Choroid plexus epithelial cell (primary cell): ENCODE measurements at regions not wholly inside any gene's neighbourhood (a gene's known extent, or its start where the extent isn't known, plus 50 kb on each side); places are given as distances from the start of the nearest gene placed in this dataset.

Source experiments
- DNase-seq: peaks from one replicate; pipeline ENCODE4 v3.0.0-alpha.2; 2010; ENCODE audit warnings: low read depth
- H3K4me3 ChIP-seq: 2 replicates; pipeline ENCODE4 v1.5.1; 2011; ENCODE audit warnings: low read depth, mild to moderate bottlenecking, control low read depth, low read length, moderate library complexity
- TF ChIP-seq, protein P1 (sequence below): conservative IDR thresholded peaks from 2 replicates; pipeline ENCODE4 v1.5.1; 2011; ENCODE audit warnings: low read depth, mild to moderate bottlenecking, control low read depth, inconsistent platforms, low read length, moderate library complexity

DNA sequence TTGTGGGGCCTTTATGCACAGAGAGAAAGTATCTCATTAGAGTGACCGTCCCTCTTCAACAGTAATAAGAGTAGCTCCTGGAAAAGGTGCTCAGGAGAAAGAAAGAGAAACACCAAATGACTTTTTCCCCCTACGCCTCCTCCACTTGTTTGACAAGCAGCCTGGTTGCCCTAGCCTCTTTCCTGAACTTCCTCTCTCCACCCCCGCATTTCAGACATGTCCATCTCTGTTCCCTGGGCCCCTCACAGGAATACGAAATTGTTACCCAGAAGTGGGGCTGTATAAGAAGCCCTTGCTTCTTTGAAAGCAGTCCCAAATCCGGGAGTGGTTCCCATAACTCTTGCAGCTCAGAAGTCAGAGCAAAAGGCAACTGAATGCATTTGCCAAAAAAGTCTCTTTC, 119.6 kb upstream of the ADO start:
- TF ChIP-seq, protein P1, sequence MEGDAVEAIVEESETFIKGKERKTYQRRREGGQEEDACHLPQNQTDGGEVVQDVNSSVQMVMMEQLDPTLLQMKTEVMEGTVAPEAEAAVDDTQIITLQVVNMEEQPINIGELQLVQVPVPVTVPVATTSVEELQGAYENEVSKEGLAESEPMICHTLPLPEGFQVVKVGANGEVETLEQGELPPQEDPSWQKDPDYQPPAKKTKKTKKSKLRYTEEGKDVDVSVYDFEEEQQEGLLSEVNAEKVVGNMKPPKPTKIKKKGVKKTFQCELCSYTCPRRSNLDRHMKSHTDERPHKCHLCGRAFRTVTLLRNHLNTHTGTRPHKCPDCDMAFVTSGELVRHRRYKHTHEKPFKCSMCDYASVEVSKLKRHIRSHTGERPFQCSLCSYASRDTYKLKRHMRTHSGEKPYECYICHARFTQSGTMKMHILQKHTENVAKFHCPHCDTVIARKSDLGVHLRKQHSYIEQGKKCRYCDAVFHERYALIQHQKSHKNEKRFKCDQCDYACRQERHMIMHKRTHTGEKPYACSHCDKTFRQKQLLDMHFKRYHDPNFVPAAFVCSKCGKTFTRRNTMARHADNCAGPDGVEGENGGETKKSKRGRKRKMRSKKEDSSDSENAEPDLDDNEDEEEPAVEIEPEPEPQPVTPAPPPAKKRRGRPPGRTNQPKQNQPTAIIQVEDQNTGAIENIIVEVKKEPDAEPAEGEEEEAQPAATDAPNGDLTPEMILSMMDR = no peak
- H3K4me3 ChIP-seq = no peak overlapping the region
- no peak for DNase-seq

DNA sequence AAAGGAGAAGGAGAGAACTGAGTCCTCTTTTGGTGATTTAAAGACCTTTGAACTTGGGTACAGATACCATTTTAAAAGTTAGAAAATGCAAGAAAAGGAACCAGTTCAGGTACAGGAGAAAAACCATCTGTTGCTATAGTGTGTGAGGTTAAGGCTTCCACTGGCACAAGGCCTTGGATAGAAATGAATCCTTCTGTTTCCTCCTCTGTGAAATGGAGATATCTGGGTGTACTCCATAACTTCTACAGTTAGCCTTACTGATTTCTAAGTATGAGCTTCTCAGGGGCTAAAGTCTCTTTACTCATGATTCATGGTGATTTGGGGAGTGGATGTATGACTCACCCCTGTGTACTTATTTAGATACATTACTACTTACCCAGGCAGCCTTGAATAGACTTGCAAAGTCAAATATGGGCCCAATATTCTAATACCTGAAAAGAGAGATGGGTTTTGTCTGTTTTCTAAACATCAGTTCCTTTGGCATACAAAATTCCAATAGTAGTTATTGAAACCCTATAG, 117.2 kb upstream of the ADO start:
- H3K4me3 ChIP-seq = no peak overlapping the region
- DNase-seq = no peak
- TF ChIP-seq, protein P1 = no peak

DNA sequence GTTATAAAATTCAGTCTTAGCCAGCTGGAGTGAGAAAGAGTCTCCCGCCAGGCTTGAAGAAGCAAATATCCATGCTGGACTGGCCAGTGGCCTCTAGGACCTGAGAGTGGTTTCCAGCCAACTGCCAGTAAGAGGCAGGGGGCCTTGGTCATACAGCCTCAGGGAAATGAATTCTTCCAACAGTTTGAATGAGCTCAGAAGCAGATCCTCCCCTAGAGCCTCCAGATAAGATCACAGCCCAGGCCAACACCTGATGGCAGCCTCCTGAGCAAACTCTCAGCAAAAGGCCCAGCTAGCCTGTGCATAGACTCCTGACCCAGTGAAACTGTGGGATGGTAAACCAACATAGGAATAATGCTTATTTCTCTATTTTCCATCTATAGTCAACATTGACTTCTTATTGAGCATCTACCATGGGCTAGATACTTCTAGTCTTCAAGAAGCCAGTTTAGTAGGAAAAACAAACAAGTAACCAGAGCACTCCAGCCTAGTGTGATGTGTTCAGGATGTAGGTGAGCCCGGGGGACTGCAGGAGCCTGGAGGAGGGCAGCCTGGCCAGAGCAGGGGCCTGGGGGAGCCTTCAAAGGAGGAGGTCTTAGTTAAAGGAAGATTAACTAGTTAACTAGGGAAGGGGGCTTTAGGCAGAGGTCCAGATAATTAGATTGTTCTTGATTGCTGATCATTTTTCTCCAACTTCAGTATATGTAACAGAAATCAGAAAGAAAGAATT, 115.4 kb upstream of the ADO start:
- TF ChIP-seq, protein P1 = no peak
- H3K4me3 ChIP-seq = no peak overlapping the region
- DNase-seq = no peak

DNA sequence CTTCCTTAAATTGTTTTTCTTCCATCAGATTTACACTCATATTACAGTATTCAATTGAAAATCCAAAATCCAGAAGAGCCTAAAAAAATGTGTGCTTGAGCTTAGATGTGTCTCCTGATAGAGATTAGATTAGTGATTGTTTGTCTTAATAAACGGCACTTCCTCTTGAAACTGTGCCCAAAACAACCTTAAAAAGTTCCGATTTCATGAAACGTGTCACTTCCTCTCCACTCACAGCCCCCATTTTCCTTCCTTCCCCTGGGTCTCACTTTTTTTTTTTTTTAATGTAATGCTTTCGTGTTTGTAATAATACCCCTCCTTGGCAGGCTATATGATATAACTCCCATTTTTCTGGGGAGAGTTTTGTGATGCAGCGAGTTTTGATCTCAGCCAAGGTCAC, 114.8 kb upstream of the ADO start:
- DNase-seq = peak; percentile 8
- H3K4me3 ChIP-seq = no peak overlapping the region
- TF ChIP-seq, protein P1 = no peak

DNA sequence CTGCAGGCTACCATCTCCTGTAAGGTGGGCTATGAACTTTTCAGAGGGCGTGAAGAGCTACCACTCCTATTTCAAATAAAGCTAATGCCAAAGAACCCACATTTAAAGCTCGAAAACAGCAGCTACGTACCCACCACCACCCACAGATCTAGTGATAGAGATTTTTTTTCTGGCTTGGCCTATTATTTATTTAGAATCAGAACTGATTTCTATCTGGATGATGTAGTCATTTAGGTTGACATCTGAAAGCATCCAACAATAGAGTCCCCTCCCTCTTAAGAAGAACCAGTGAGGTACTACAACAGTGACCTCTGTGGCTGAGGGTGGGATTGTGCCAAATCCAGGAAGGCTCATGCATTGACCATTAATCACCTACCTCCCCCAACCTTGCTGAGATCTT, 113.8 kb upstream of the ADO start:
- TF ChIP-seq, protein P1 = no peak
- no peak for DNase-seq
- H3K4me3 ChIP-seq = no peak overlapping the region

DNA sequence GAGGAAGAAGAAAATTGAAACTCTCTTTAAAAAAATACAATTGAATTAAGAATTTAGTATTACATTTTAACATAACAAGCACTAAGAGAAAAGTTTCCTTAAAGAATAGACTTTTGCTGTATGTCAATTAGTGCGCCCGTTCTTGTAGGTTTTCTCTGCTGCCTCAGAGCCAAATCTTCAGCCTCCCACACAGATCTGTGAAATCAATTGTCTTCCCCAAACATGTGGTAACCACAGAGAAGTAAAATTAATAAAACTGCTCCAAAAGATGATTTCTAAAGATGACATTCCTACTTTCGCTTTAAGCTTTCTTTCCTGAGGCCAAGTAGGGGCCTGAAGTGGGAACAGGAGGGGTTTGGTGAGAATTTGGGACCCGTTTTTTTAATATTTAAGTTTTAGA, 113.2 kb upstream of the ADO start:
- TF ChIP-seq, protein P1 = no peak
- no peak overlapping the region for H3K4me3 ChIP-seq
- no peak for DNase-seq

DNA sequence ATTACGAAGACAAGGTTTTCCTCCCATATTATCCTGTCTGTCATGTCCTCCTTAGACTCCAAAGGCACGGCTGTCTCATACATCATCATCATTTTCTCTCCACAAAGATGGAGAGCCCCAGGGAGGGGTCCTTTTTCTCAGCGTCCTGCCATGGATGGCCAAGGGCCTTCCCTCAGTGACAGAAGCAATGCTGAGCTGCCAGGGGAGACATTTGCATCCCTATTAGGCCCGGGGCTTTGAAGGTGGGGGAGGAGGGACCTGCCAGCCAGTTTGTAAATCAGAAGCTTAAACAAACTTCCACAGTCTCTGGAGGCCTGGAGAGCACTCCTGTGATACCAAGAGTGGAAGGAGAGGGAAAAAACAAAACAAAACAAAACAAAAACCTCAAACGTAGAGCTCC, 112.4 kb upstream of the ADO start:
- no peak overlapping the region for H3K4me3 ChIP-seq
- no peak for DNase-seq
- TF ChIP-seq, protein P1 = no peak
